Fibroblast of gingiva (primary cell): ENCODE measurements at regions not wholly inside any gene's neighbourhood (a gene's known extent, or its start where the extent isn't known, plus 50 kb on each side); places are given as distances from the start of the nearest gene placed in this dataset.
"Not testable (repeated sequence)": the region's sequence is repeated elsewhere in the genome, so short reads cannot be mapped to it uniquely, and the experiment has no call there.

Source experiments
- DNase-seq: peaks from one replicate; pipeline ENCODE4 v3.0.0-alpha.2; 2011; ENCODE audit warnings: low read depth

DNA sequence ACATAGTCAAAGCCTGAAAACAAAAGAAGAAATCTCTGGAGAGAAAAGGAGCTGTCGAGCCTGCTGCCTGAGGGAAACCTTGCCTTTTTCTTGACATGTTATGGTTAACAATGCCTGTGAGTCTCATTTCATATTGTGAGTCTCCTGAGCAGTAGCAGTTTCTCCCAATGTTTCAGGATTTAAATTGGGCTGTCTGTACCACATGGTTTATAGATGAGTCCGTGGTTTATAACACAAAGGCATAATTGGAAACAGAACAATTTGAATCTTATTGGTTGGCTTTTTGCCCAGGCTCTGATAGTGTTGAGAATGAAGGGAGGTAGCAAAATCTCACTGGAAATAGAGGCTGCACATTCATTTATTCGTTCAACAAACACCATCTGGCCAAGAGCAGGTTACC, 540.9 kb downstream of the RAB38 start:
- DNase-seq, result no peak

DNA sequence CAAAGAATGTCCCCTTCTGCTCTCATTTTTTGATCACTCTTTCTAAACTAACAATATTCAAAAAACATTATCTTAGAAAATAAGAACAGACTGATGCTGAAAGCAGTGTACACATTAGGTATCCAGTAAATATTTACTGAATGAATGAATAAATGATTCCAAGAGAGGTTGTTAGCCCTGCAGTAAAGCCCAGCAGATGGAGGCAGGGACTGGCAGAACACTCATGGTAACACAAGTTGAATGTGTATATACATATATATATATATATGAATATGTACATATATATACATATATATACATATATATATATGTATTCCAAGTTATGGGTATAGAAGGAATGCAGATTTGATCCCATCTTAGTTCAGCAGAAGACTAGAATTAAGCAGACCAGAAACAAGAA, 546.3 kb downstream of the RAB38 start:
- DNase-seq, result no peak

DNA sequence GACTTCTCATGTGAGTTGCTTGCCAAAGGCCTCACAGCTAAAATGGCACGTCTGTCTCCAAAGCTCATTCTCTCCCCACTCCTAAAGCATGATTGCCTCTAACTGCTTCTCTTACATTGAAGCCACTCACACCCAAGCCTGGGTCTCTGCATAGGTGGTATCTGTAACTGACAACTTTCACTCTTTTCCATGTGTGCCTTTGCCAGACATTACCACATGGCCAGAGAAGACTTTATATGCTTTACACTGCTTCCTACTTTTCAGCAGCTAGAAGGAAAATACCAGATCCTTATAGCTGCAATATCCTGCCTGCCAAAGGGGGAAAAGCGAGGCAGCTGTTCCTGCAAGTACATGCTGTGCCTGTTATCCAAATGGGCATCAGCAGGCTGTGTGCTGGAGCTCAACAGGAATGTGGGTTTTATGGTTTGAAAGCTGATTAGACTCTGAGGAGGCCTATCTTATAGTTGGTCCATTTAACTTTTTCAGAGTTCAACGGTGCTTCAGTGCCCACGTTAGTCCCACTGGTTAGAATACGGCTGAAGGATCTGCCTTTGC, 547.1 kb downstream of the RAB38 start:
- DNase-seq, result no peak

DNA sequence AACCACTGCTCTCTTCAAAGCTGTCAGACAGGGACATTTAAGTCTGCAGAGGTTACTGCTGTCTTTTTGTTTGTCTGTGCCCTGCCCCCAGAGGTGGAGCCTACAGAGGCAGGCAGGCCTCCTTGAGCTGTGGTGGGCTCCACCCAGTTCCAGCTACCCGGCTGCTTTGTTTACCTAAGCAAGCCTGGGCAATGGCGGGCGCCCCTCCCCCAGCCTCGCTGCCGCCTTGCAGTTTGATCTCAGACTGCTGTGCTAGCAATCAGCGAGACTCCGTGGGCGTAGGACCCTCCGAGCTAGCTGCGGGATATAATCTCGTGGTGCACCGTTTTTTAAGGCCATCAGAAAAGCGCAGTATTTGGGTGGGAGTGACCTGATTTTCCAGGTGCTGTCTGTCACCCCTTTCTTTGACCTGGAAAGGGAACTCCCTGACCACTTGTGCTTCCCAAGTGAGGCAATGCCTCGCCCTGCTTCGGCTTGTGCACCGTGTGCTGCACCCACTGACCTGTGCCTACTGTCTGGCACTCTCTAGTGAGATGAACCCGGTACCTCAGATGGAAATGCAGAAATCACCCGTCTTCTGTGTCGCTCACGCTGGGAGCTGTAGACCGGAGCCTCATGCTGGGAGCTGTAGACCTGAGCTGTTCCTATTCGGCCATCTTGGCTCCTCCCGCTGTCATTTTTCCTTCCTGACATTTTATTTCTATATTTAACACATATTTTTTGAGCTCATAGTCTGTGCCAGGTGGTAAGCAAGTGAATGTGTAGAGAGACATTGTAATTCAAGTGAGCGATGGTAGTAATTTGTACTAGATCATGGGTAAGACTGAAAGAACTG, 551.5 kb downstream of the RAB38 start:
- not testable (repeated sequence) for DNase-seq

DNA sequence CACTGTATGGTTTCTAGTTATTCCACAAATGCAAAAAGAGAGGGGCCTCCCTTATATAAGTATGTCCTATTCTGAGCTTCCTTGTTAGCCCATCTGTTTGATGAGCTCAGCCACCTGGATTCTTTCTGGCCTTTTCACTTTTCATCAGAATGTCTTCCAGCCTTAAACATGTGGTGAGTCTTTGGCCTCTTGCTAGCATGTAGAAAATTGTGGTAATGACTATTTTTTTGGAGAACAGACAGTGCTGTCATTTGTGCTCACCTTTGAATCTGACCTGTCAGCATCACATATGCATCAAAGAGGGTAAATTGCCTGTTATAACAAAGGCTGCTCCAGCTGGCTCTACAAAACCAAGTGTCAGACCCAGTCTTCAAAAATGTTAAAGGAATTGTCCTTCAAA, 558.7 kb downstream of the RAB38 start:
- no peak for DNase-seq

DNA sequence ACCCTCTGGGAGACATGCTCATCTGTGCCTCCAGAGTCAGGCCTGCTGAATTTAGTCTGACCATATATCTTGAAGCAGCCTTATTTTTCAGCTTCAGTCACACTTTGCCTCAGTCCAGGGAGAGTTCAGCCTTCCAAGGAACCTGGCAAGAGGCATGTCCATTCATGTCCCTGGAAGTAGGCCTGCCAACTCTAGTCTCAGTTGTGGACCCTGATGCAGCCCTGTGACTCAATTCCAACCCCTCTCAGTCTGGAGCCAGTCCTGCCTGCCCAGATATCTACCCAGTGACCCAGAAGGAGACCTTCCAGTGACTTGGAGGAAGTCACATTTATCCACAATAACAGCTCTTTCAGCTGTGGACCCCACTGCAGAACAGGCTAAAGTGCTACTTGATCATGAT, 566.6 kb downstream of the TMEM135 start:
- no peak for DNase-seq

DNA sequence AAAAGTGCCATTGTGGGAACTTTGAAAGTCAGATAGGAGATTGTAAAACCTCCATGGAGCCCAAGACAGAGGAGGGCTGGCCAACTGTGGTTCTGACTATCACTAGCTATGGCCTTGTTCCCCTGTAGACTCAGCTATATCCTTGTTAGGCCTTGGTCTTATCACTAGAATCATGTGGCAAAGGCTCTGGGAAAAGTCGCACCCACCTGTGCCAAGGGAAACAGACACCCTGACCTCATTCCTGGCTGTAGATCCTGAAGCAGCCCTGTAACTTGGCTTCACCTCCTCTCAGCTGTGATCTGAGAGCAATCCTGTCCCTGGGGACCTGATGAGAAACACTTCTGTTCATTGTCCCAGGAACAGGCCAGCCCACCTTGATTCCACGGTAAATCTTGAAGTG, 566.2 kb downstream of the TMEM135 start:
- DNase-seq, result no peak

DNA sequence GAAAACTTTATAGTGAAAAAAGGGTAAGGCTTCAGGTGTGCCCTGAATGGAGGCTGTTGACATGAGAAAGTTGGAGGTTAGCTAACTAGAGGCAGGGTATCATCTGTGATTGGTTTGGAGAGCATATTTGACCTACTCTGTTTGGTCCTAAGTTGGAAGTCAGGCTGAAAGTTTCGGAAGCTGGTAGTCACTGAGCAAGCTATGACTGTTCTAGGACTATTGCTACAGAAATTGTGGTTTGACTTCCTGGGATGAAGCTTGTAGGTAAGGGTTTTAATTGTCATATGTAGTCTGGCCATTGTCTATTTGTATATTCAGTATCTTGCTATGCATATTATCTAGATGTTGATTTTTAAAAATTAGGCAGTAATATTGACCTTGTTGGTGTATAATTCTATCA, 565.0 kb downstream of the TMEM135 start:
- no peak for DNase-seq

DNA sequence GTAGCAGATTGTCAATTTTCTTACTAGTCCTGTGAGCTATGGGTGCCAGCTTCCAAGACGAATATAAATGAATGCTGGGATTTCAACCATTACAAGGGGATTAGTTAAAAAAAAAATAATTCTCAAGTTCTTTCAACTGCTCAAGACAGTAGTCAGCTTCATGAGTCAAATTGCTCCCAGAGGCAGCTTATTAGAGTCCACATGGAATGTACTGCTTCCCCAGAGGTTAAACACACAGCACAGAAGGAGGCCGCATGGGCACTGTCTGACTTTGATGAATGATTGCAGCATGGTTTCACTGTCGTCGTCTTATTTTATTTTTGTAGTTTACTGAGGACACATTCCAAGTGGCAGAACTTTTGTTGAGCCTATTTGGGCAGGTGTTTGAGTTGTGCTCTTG, 563.2 kb downstream of the TMEM135 start:
- DNase-seq, result no peak

DNA sequence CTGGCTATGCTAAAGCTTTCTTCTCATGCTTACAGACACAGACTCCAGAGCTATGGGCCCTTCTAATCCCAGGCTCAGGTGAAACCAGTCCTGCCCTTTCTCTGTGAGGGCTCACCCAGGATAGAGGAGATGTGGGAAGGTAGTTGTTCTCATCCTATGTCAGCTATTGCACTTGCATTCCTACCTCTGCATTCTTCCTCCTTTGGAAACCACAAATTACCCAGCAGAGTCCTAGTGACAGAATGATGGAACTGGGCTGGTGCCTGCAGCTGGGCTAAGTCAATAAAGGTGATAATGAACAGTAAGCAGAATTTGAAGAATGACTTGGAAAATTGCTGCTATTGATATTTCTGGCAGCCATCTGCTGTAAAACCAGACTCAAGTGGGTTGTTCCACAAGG, 560.0 kb downstream of the TMEM135 start:
- no peak for DNase-seq

DNA sequence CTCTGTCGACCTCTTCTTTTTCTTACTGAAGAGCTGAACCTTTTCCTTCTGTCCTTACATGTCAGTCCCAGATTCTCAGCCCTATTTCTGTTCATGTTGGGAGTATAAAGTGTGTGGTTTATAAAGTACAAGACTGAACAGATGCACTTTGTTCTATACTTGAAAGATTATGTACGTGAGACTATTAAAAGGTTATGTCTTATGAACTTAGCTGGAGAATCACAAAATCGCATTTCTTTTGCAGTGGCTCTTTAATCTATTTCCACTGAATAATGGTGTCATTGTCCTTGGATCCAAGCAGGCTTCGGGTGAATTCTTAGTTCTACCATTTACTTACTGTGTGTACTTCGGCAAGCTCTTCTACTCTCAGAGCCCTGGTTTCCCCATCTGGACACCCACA, 558.4 kb downstream of the TMEM135 start:
- no peak for DNase-seq

DNA sequence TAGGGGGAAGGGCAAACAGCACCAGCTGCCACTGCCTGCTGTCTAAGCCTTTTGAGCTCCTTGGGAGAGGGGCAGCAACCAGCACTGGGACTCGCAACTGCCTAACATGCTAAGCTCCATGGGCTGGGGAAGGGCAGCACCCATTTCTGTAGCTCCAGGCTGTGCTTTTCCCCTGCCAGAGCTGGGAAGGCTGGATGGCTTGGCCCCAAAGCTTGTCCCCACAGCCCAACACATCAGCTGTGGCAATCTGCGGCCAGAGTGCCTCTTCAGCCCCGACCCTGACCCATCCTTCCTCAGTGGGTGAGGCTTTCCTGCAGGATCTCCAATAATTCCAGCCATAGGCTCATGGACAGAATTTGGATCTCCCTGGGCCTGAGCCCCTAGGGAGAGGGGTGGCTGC, 551.3 kb downstream of the TMEM135 start:
- no peak for DNase-seq

DNA sequence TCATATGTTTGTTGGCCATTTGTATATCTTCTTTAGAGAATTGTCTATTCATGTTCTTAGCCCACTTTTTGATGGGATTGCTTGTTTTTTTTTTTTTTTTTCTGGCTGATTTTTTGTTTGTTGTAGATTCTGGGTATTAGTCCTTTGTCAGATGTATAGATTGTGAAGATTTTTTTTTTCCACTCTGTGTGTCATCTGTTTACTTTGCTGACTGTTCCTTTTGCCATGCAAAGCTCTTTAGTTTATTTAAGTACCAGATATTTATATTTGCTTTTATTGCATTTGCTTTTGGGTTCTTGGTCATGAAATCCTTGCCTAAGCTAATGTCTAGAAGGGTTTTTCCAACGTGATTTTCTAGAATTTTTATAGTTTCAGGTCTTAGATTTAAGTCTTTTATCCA, 547.9 kb downstream of the TMEM135 start:
- DNase-seq, result not testable (repeated sequence)

DNA sequence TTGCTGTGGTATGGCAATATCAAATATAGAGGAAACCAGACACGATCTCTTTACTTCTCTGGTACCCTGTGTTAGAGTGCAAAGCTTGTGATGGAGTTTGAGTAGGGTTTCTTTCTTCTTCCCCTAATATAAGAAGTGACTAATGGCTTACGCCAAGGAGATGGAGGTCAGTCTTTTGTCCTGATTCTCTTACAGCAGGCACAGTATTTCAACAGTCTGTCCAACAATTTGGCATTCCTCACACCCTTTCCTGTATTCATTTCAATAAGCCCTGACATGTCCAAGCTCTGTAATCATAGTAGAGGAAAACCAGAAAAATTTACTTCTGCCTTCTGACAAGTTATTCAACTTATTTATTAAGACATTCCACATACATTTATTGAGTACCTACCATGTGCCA, 546.2 kb downstream of the TMEM135 start:
- no peak for DNase-seq

DNA sequence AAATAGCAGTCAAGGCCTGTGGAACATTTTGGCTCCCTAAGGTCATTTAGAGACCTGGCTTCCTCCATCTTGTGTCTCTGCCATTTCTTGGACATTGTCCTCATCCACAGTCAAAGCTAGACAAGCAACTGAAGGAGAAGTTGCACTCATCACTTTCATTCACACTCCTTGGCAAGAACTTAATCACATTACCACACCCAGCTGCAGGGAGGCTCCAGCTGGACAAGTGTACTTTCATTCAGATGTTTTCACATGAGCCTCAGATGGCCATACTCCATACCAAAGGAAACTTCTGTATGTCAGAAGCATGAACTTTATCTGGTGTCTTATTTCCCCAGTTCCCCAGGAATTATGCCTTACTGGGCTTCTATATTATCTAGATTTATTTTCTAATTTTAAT, 537.4 kb downstream of the TMEM135 start:
- DNase-seq, result no peak

DNA sequence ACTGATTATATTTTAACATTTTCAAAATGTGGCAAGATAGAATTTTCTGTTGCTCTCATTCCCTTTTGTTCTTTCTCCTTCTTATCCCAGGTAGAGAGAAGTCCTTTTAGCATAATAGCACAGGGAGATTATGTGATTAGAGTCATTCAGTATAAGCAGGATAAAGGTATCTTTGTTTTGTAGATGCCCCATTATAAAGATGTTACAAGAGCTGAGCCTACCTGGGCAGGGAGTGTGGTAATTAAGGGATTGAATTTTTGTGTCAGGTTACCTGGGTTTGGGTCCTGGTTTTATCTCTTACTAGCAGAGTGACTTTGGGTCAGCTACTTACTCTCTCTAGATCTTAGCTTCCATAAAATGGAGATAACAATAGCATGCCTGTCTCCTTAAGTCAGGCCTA, 536.5 kb downstream of the TMEM135 start:
- no peak for DNase-seq

DNA sequence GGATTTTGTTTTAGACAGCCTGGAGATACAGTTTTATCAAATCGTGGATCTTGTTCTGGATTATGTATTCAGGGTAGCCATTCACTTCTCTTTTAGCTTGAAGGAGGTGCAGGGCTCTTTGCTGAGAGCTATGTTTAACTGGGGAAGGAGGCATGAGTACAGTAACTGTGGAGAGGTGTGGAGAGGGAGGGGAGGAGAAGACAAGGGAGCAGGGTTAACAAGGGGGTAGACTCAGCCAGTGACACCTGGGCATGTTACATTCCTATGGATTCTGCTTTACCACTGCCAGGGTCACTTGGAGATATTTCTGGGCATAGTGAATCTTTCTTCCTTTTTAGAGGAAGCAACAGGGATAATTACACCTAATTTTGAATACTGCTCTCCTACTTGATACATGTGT, 536.0 kb downstream of the TMEM135 start:
- no peak for DNase-seq

DNA sequence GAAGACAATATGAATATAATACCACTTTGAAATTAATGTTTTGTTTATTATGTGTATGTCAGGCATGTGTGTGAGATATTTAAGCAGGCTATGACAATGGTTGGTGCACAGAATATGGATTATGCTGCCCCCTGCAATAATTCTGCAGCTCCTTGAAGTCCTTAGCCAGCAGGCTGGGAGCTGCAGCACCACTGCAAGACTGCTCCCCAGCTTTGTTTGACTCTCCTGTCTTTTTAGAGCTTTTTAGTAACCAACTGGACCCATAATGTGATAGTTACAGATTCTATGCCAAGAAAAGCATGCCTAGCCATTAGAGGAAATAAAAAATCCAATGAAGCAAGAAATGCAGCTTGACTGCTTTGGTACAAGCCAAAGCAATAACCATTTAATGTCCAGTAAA, 535.1 kb downstream of the TMEM135 start:
- DNase-seq, result no peak

DNA sequence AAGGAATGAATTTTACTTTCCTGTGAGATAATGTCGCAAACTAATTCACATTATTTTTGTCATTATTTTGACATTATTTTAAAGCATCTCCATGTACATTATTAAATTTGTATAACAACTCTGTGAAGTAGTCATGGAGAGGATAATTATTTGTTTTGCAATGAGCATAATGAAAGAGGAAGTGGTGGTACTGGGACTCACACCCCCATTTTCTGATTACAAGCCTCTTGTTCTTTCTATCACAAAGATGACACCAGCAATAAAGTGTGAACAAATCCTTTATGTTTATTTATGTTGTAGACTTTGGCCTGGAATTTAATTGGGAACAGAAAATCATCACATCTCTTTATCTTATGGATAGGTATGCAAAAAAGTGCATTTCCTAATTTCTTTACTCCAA, 522.6 kb downstream of the TMEM135 start:
- no peak for DNase-seq

DNA sequence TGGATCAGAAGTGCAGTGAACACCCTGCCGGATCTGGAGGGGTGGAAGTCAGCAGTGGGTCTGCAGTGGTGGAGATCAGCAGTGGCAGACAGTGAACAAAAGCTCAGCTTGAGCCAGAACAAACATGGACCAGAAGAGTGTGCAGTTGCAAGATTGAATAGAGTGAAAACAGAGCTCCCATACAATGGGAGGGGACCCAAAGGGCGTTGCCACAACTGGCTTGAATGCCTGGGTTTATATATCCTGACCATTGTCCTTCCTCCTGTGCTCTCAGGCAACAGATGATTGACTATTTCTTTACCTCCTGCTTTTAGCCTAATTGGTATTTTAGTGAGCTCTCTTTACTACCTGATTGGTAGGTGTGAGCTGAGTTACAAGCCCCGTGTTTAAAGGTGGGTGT, 522.1 kb downstream of the TMEM135 start:
- not testable (repeated sequence) for DNase-seq

DNA sequence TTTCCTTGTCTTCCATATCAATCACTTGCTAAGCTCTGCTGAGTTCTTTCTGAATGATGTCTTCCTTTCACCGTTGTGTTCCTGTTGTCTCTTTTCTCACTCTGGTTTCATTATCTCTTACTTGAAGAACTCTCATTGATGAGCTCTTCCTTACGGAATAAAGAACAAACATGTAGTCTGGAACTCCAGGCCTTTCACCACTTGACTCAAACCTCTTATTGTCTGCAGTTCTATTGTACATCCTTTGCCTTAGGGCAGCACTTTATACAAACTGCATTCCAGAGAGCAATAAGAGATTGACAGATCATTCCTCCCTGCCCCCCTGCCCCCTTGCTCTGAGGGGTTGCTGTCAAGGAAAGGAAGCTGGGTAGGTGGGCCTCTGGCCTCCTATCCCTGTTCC, 517.4 kb downstream of the TMEM135 start:
- DNase-seq, result no peak

DNA sequence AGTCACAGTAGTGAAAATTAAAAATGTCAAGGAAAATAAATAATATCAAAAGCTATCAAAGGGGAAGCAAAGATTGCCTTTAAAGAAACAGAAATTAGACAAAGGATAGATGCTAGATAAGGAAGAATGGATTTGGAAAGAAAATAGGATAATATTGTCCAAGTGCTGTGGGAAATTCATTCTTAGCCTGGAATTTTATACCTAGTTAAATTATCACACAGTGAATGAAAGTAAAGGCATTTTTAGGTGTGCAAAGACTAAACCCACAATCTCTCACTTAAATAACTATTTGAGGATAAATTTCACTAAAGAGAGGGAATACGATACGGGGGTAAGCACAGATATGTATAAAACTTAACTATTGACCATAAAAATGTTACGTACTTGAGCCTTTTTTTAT, 511.1 kb downstream of the TMEM135 start:
- DNase-seq, result no peak

DNA sequence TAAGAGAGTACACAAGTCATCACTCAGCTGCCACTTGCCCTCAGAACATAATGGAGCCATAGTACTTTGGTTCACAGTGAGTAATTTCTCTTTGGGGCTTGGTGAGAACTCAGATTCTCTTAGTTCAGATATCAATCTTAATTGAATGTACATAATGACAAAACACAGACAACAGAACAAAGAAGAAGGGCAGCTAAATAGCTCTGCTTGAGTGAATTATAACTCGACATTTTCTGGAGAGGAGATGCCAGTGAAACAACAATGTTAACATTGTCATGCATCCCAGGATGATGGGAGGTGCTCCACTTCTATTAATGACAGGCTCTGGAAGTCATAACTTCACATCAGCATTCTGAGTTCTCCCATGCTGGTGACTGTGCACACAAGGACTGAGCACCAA, 508.1 kb downstream of the TMEM135 start:
- no peak for DNase-seq

DNA sequence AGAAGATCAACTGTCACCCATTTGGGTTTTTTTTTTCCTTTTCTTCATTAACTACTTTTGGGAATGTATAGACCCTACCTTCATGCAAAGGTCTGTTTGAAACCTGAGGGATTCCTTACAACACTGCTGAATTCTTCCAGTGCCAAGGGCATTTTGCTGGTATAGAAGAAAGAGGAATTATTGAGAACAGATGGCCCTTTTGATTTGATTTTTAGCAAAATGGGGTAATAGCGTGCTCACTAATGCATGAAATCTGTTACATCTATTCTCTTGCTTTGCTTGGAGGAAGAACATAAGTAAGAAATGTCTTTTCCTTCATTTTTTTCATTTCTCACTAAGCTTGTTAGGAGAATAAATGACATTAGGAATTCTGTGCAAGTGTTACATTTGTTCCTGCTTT, 501.9 kb downstream of the TMEM135 start:
- DNase-seq, result no peak
